Mesenchymal stem cell (in vitro differentiated cells and primary cell): ENCODE measurements at regions not wholly inside any gene's neighbourhood (a gene's known extent, or its start where the extent isn't known, plus 50 kb on each side); places are given as distances from the start of the nearest gene placed in this dataset.

ENCODE experiments used
- DNase-seq: peaks from one replicate; pipeline ENCODE4 v3.0.0-alpha.2; 2013
- H2AFZ ChIP-seq: one replicate; pipeline ENCODE4 v1.6.1; 2013; ENCODE audit warnings: low read depth, mild to moderate bottlenecking, control low read depth, inconsistent platforms, low read length, moderate library complexity
- H2AK5ac ChIP-seq: 2 replicates; pipeline ENCODE4 v1.6.1; 2013; ENCODE audit warnings: low read length, moderate library complexity, mild to moderate bottlenecking, inconsistent platforms; ENCODE audit not compliant: severe bottlenecking
- H2BK120ac ChIP-seq: one replicate; pipeline ENCODE4 v1.6.1; 2013; ENCODE audit warnings: low read depth, mild to moderate bottlenecking, inconsistent platforms, low read length, moderate library complexity
- H2BK12ac ChIP-seq, 2 experiments: one replicate each; pipeline ENCODE4 v1.6.1; 2013; ENCODE audit warnings: inconsistent platforms in 2 of 2, low read length in 2 of 2, mild to moderate bottlenecking in 2 of 2, moderate library complexity in 2 of 2, control low read depth in 1 of 2
- H2BK15ac ChIP-seq: one replicate; pipeline ENCODE4 v1.6.1; 2013; ENCODE audit warnings: mild to moderate bottlenecking, low read depth, inconsistent platforms; ENCODE audit not compliant: poor library complexity, severe bottlenecking
- H2BK5ac ChIP-seq: 2 replicates; pipeline ENCODE4 v1.6.1; 2013; ENCODE audit warnings: low read depth, mild to moderate bottlenecking, low read length, control low read depth, inconsistent platforms; ENCODE audit not compliant: poor library complexity, severe bottlenecking
- H3K14ac ChIP-seq, 2 experiments: one replicate each; pipeline ENCODE4 v1.6.1; 2013; ENCODE audit warnings: inconsistent platforms in 2 of 2, low read length in 2 of 2, control low read depth in 1 of 2, mild to moderate bottlenecking in 1 of 2, moderate library complexity in 1 of 2
- H3K18ac ChIP-seq, 2 experiments: one replicate each; pipeline ENCODE4 v1.6.1; 2013; ENCODE audit warnings: inconsistent platforms in 2 of 2, low read length in 2 of 2, control low read depth in 1 of 2, low read depth in 1 of 2, mild to moderate bottlenecking in 1 of 2
- H3K23ac ChIP-seq, 2 experiments: one replicate each; pipeline ENCODE4 v1.6.1; 2013; ENCODE audit warnings: inconsistent platforms in 2 of 2, low read length in 2 of 2, mild to moderate bottlenecking in 2 of 2, moderate library complexity in 2 of 2, control low read depth in 1 of 2
- H3K27ac ChIP-seq: 2 replicates; pipeline ENCODE4 v1.5.1; 2013; ENCODE audit warnings: mild to moderate bottlenecking, moderate library complexity, low read length, control low read depth, inconsistent platforms; ENCODE audit not compliant: poor library complexity, severe bottlenecking
- H3K27me3 ChIP-seq, 2 experiments: 2 replicates each; pipeline versions ENCODE4 v1.6.1 to v1.7.0; 2013; ENCODE audit warnings: low read length in 2 of 2, mild to moderate bottlenecking in 2 of 2, moderate library complexity in 2 of 2, control low read depth in 1 of 2, inconsistent platforms in 1 of 2; ENCODE audit not compliant: control insufficient read depth in 1 of 2, insufficient read depth in 1 of 2
- H3K36me3 ChIP-seq, 2 experiments: 2 replicates each; pipeline versions ENCODE4 v1.6.1 to v1.7.0; 2013; ENCODE audit warnings: low read length in 2 of 2, control low read depth in 1 of 2, inconsistent platforms in 1 of 2, low read depth in 1 of 2, mild to moderate bottlenecking in 1 of 2; ENCODE audit not compliant: insufficient read depth in 2 of 2, control insufficient read depth in 1 of 2
- H3K4ac ChIP-seq, 2 experiments: one replicate each; pipeline ENCODE4 v1.6.1; 2013; ENCODE audit warnings: inconsistent platforms in 2 of 2, low read length in 2 of 2, mild to moderate bottlenecking in 2 of 2, moderate library complexity in 2 of 2, control low read depth in 1 of 2, low read depth in 1 of 2
- H3K4me1 ChIP-seq: 2 replicates; pipeline ENCODE4 v1.6.1; 2013; ENCODE audit warnings: low read depth, low read length, control low read depth; ENCODE audit not compliant: control insufficient read depth, insufficient read depth
- H3K4me2 ChIP-seq: 2 replicates; pipeline ENCODE4 v1.6.1; 2013; ENCODE audit warnings: low read length, mild to moderate bottlenecking, inconsistent platforms; ENCODE audit not compliant: poor library complexity, severe bottlenecking
- H3K4me3 ChIP-seq, 2 experiments: 2 replicates each; pipeline versions ENCODE4 v1.5.1 to v1.7.0; 2013; ENCODE audit warnings: low read length in 2 of 2, mild to moderate bottlenecking in 2 of 2, control low read depth in 1 of 2, low read depth in 1 of 2; ENCODE audit not compliant: insufficient read depth in 1 of 2
- H3K79me1 ChIP-seq: replicated peaks from 2 replicates; pipeline ENCODE4 v1.6.1; 2013; ENCODE audit warnings: mild to moderate bottlenecking, control low read depth, low read length, inconsistent platforms; ENCODE audit not compliant: poor library complexity, severe bottlenecking
- H3K9ac ChIP-seq: 2 replicates; pipeline ENCODE4 v1.7.0; 2013; ENCODE audit warnings: mild to moderate bottlenecking, low read length, moderate library complexity
- H3K9me3 ChIP-seq: 2 replicates; pipeline ENCODE4 v1.7.0; 2013; ENCODE audit warnings: mild to moderate bottlenecking, low read length; ENCODE audit not compliant: control insufficient read depth
- H4K8ac ChIP-seq: one replicate; pipeline ENCODE4 v1.6.1; 2013; ENCODE audit warnings: inconsistent platforms, mild to moderate bottlenecking, low read length, moderate library complexity
- H4K91ac ChIP-seq: one replicate; pipeline ENCODE4 v1.6.1; 2013; ENCODE audit warnings: mild to moderate bottlenecking, low read length, inconsistent platforms
- WGBS: methylation state at CpG from one replicate; pipeline ENCODE4 v1.1.7; 2013; ENCODE audit warnings: mixed read lengths; 5-methylcytosine and 5-hydroxymethylcytosine counted together

DNA sequence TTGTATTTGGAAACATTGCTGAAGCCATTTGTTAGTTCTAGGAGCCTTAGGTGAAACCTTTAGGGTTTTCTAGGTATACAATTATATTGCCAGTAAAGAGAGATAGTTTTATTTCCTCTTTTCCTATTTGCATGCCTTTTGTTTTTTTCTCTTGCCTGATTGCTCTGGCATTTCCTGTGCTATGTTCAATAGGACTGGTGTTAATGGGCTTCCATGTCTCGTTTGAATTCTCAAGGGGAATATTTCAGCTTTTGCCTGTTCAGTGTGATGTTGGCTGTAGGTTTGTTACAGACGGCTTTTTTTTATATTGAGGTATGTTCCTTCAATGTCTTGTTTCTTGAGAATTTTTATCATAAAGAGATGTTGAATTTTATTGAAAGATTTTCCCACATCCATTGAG lies 1054.9 kb upstream of the NXPH2 start:
- no peak for DNase-seq
- H4K91ac ChIP-seq: no peak overlapping the region
- no peak overlapping the region for H3K4ac ChIP-seq
- no peaks in the 10 kb centered on the region for H3K4me1 ChIP-seq
- no peak overlapping the region for H3K4me2 ChIP-seq
- no peak overlapping the region for H2BK15ac ChIP-seq
- no peak overlapping the region for H3K18ac ChIP-seq
- no peak overlapping the region for H4K8ac ChIP-seq
- H2AFZ ChIP-seq: no peak overlapping the region
- H3K14ac ChIP-seq: no peak overlapping the region
- no peaks in the 10 kb centered on the region for H3K27me3 ChIP-seq
- H2BK12ac ChIP-seq: no peak overlapping the region
- no peak overlapping the region for H3K27ac ChIP-seq
- no peak overlapping the region for H3K23ac ChIP-seq
- no peak overlapping the region for H3K9ac ChIP-seq
- no peaks in the 10 kb centered on the region for H3K79me1 ChIP-seq
- H2BK120ac ChIP-seq: no peak overlapping the region
- H3K4me3 ChIP-seq: no peak overlapping the region
- H3K9me3 ChIP-seq: peaks cover 4% of the 10 kb centered on the region
- WGBS: 6% methylated on average over 2 of the region's 2 CpGs
- no peak overlapping the region for H2AK5ac ChIP-seq
- no peaks in the 10 kb centered on the region for H3K36me3 ChIP-seq
- H2BK5ac ChIP-seq: no peak overlapping the region

DNA sequence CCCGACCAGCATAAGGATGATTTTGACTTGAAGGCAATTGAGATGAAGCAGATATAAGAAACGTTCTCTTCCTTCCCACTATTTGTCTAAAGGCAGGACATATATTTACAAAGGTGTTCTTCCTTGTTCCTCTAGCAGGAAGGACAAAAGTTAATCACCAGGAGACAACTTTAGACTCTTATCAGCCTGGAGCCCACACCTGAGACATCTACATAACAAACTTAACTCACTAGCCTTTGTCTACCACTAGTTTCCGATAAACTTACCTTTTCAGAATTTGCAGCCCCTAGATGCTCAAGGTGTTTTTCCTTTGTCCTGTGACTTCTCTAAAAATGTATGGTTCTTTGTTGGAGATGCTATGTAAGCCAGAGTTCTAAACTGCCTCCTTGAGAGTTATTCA lies 1047.8 kb upstream of the NXPH2 start:
- no peak overlapping the region for H3K23ac ChIP-seq
- WGBS: 0% methylated on average over 1 of the region's 3 CpGs

DNA sequence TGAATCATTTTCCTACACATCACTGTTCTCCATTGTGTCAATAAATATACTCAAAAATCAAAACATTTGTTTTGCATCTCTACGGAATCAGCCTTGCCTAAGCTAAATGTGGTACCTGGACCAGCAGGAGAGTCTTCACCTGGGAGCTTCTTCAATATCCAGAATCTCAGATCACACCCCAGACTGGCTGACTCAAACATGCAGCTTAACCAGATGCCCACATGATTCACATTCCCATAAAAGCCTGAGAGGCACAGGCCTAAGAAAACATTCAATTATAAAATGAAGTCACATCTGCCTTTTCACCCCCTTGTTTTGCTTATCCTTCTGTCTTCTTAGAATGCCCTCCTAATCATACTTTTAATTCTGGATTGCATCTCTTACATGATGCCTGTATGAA lies 1045.5 kb upstream of the NXPH2 start:
- Histone ChIP-seq H2BK120ac (no peak overlapping the region), H3K27me3 (no peaks in the 10 kb centered on the region), H3K27ac (no peak overlapping the region), H3K4ac (no peak overlapping the region), H4K91ac (no peak overlapping the region), H2BK5ac (no peak overlapping the region), H3K4me3 (no peak overlapping the region), H3K23ac (no peak overlapping the region), H3K79me1 (no peaks in the 10 kb centered on the region), H3K9ac (no peak overlapping the region), H3K9me3 (peaks cover 3% of the 10 kb centered on the region), H2BK12ac (no peak overlapping the region), H3K14ac (no peak overlapping the region), H3K4me1 (no peaks in the 10 kb centered on the region), H3K18ac (no peak overlapping the region), H2BK15ac (no peak overlapping the region), H3K4me2 (no peak overlapping the region), H4K8ac (no peak overlapping the region), H3K36me3 (no peaks in the 10 kb centered on the region), H2AK5ac (no peak overlapping the region), H2AFZ (no peak overlapping the region)
- peak; percentile 17 for DNase-seq
- 51% methylated on average over 1 of the region's 1 CpG for WGBS

More for the DNA sequence above, 1047.8 kb upstream of the NXPH2 start:
- Histone ChIP-seq H2AFZ (no peak overlapping the region), H3K4ac (no peak overlapping the region), H3K36me3 (no peaks in the 10 kb centered on the region), H3K27me3 (no peaks in the 10 kb centered on the region), H2BK120ac (no peak overlapping the region), H3K4me1 (no peaks in the 10 kb centered on the region), H2AK5ac (no peak overlapping the region), H3K9ac (no peak overlapping the region), H3K27ac (no peak overlapping the region), H3K4me2 (no peak overlapping the region), H3K4me3 (no peak overlapping the region), H3K18ac (no peak overlapping the region), H2BK15ac (no peak overlapping the region), H3K9me3 (no peaks in the 10 kb centered on the region), H2BK12ac (no peak overlapping the region), H4K91ac (no peak overlapping the region), H2BK5ac (no peak overlapping the region), H4K8ac (no peak overlapping the region), H3K79me1 (no peaks in the 10 kb centered on the region), H3K14ac (no peak overlapping the region)
- DNase-seq: no peak

DNA sequence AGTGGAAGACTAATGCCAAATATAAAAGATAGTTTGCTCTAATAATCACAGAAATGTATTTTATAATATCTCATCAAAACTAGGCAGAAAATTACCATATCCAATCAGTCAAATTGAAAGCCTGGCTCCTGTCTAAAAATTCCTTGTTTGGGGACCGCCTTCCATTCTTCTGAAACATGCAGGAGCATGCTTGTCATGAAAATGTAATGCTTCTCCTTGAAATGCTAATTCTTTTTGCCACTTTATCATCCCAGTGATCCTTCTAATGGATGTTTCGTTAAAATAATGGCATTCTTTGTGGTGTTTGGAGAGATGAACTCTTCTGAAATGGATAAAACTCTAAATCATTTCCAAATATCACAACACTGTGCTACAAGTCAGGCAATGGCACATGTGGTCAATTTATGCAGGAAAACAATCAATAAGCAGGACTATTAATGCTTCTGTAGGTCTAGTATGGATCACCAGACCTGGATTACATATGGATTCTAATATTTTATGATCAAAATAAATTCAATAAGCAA lies 1039.1 kb upstream of the NXPH2 start:
- Histone ChIP-seq H2BK15ac (no peak overlapping the region), H3K4me3 (no peak overlapping the region), H3K23ac (no peak overlapping the region), H2BK5ac (no peak overlapping the region), H2AFZ (no peak overlapping the region), H3K79me1 (no peaks in the 10 kb centered on the region), H3K4me1 (no peaks in the 10 kb centered on the region), H3K9me3 (peaks cover 3% of the 10 kb centered on the region), H3K14ac (no peak overlapping the region), H2BK12ac (no peak overlapping the region), H3K4me2 (no peak overlapping the region), H3K36me3 (no peaks in the 10 kb centered on the region), H3K27me3 (no peaks in the 10 kb centered on the region), H2AK5ac (no peak overlapping the region), H3K9ac (no peak overlapping the region), H3K4ac (no peak overlapping the region), H4K8ac (no peak overlapping the region), H3K27ac (no peak overlapping the region), H3K18ac (no peak overlapping the region), H2BK120ac (no peak overlapping the region), H4K91ac (no peak overlapping the region)
- 83% methylated on average over 1 of the region's 2 CpGs for WGBS
- DNase-seq: no peak
